ENCODE measurements at regions not wholly inside any gene's neighbourhood (a gene's known extent, or its start where the extent isn't known, plus 50 kb on each side); places are given as distances from the start of the nearest gene placed in this dataset.

- H3K4me3 ChIP-seq (ENCODE audit: low read length), result no peak overlapping the region
- no peaks in the 10 kb centered on the region for H3K36me3 ChIP-seq (ENCODE audit: insufficient read depth, low read length)
- DNase-seq, result no peak
- H3K79me2 ChIP-seq (ENCODE audit: low read length), result no peaks in the 10 kb centered on the region
- no peaks in the 10 kb centered on the region for H3K27me3 ChIP-seq (ENCODE audit: low read length)
- H3K9ac ChIP-seq (ENCODE audit: low read length), result no peak overlapping the region
- H4K20me1 ChIP-seq (ENCODE audit: insufficient read depth, low read depth, low read length), result no peaks in the 10 kb centered on the region
- H2AFZ ChIP-seq (ENCODE audit: low read length), result no peak overlapping the region
- no peaks in the 10 kb centered on the region for H3K4me1 ChIP-seq (ENCODE audit: low read length)
- no peak overlapping the region for H3K4me2 ChIP-seq (ENCODE audit: low read depth, low read length, poor library complexity, severe bottlenecking)
- no peak overlapping the region for H3K27ac ChIP-seq (ENCODE audit: low read length)
- no peaks in the 10 kb centered on the region for H3K9me3 ChIP-seq (ENCODE audit: low read length)
- H3K9me2 ChIP-seq (replicated peaks; ENCODE audit: insufficient read depth, low read length), result no peaks in the 10 kb centered on the region
These were observed 78.9 kb upstream of the FAM9C start for GRCh38 chrX:13123247-13123856.

DNA sequence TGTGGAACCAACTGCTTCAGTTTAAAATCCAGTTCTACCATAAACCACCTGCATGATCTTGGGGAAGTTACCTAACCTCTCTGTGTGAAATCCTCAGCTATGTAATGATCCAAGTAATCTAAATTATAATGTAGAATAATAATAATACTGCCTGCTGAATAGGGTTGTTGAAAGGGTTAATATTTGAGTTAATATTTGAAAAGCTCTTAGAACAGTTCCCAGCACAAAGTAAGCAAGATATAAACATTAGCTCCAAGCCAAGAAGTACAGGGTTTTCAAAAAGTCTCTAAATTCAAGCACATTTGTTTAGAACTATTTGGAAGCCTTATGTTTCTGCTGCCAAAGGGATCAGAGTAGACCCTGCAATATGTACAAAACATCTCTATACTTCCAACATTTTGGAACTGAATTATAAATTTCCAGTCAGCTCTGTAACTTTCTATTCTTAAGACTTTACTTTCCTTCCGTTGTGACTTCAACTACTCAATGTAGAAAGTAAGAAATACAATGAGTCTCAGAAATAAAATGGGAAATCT, 76.7 kb upstream of the FAM9C start:
- H3K9me2 ChIP-seq (replicated peaks; ENCODE audit: insufficient read depth, low read length), result no peaks in the 10 kb centered on the region

GRCh38 chrX:13120017-13120416, 75.6 kb upstream of the FAM9C start:
- no peak overlapping the region for H3K27ac ChIP-seq (ENCODE audit: low read length)
- no peaks in the 10 kb centered on the region for H3K4me1 ChIP-seq (ENCODE audit: low read length)
- H3K4me3 ChIP-seq (ENCODE audit: low read length), result no peak overlapping the region
- DNase-seq, result no peak
- no peaks in the 10 kb centered on the region for H4K20me1 ChIP-seq (ENCODE audit: insufficient read depth, low read depth, low read length)
- no peaks in the 10 kb centered on the region for H3K27me3 ChIP-seq (ENCODE audit: low read length)
- H3K36me3 ChIP-seq (ENCODE audit: insufficient read depth, low read length), result no peaks in the 10 kb centered on the region
- H2AFZ ChIP-seq (ENCODE audit: low read length), result no peak overlapping the region
- H3K79me2 ChIP-seq (ENCODE audit: low read length), result no peaks in the 10 kb centered on the region
- no peaks in the 10 kb centered on the region for H3K9me3 ChIP-seq (ENCODE audit: low read length)
- H3K9ac ChIP-seq (ENCODE audit: low read length), result no peak overlapping the region
- no peaks in the 10 kb centered on the region for H3K9me2 ChIP-seq (replicated peaks; ENCODE audit: insufficient read depth, low read length)
- H3K4me2 ChIP-seq (ENCODE audit: low read depth, low read length, poor library complexity, severe bottlenecking), result no peak overlapping the region

More for the DNA sequence above, 76.7 kb upstream of the FAM9C start:
- H4K20me1 ChIP-seq (ENCODE audit: insufficient read depth, low read depth, low read length), result no peaks in the 10 kb centered on the region
- H3K36me3 ChIP-seq (ENCODE audit: insufficient read depth, low read length), result no peaks in the 10 kb centered on the region
- H3K4me1 ChIP-seq (ENCODE audit: low read length), result no peaks in the 10 kb centered on the region
- H3K27ac ChIP-seq (ENCODE audit: low read length), result no peak overlapping the region
- no peak overlapping the region for H3K4me3 ChIP-seq (ENCODE audit: low read length)
- no peaks in the 10 kb centered on the region for H3K9me3 ChIP-seq (ENCODE audit: low read length)
- no peaks in the 10 kb centered on the region for H3K79me2 ChIP-seq (ENCODE audit: low read length)
- no peaks in the 10 kb centered on the region for H3K27me3 ChIP-seq (ENCODE audit: low read length)
- no peak overlapping the region for H3K9ac ChIP-seq (ENCODE audit: low read length)
- H3K4me2 ChIP-seq (ENCODE audit: low read depth, low read length, poor library complexity, severe bottlenecking), result no peak overlapping the region
- DNase-seq, result no peak
- no peak overlapping the region for H2AFZ ChIP-seq (ENCODE audit: low read length)

DNA sequence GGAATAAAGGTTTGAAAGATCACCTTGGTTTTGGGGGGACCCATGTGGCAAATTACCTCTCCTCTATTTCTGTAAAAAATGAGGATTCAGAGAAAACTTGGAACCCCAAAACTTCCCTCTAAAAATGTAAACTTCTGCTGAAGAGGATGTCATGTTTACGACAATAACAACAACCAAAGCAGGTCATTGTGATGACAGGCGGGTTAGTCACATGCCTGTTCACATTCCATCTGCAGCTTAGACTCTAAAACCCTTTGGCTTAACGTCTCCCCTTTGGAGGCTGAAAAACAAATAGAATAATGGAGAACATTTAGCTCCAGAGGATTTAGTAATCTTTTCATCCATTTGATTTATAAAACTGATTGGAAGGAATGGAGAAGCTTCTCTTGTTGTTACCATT, 75.0 kb upstream of the FAM9C start:
- H3K9ac ChIP-seq (ENCODE audit: low read length), result no peak overlapping the region
- no peak overlapping the region for H3K4me3 ChIP-seq (ENCODE audit: low read length)
- no peaks in the 10 kb centered on the region for H3K9me3 ChIP-seq (ENCODE audit: low read length)
- no peak overlapping the region for H3K4me2 ChIP-seq (ENCODE audit: low read depth, low read length, poor library complexity, severe bottlenecking)
- H3K27ac ChIP-seq (ENCODE audit: low read length), result no peak overlapping the region
- no peaks in the 10 kb centered on the region for H3K27me3 ChIP-seq (ENCODE audit: low read length)
- no peak for DNase-seq
- no peaks in the 10 kb centered on the region for H3K4me1 ChIP-seq (ENCODE audit: low read length)
- H4K20me1 ChIP-seq (ENCODE audit: insufficient read depth, low read depth, low read length), result no peaks in the 10 kb centered on the region
- H3K79me2 ChIP-seq (ENCODE audit: low read length), result no peaks in the 10 kb centered on the region
- H2AFZ ChIP-seq (ENCODE audit: low read length), result no peak overlapping the region
- no peaks in the 10 kb centered on the region for H3K36me3 ChIP-seq (ENCODE audit: insufficient read depth, low read length)
- no peaks in the 10 kb centered on the region for H3K9me2 ChIP-seq (replicated peaks; ENCODE audit: insufficient read depth, low read length)

DNA sequence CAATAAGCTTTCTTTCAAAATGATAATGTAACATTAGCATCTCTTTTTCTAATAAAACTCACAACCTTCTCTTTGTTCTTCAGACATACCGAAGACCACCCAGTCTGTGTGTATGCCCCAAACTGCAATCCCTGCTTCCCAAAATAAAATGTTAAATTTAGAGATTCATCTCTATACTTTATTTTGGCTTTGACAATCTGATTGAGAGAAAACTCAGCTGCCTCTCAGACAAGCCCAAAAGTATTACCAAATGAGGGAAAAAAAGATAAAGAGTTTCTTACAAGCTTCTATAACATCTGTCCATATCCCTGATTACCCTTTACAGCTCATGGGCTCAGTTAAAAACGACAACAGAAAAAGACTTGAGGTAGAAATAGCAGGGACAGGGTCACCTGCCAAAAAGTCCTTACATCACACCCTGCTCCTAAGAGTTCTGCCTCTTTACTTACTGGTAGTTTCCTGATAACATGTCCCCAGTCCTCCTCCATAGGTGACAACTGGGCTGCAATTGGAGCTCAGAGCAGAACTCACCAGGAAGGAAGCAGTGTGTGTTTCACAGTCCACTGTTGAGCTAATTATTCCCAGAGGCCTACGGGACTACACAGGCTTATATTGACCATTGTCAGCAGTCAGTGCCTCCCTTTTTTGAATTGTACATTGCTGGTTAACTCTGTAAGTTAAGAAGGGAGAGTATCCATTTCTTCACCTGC, 70.9 kb upstream of the FAM9C start:
- Histone ChIP-seq H3K27me3 (ENCODE audit: low read length) (no peaks in the 10 kb centered on the region), H3K4me3 (ENCODE audit: low read length) (no peak overlapping the region), H3K9me3 (ENCODE audit: low read length) (no peaks in the 10 kb centered on the region), H3K9ac (ENCODE audit: low read length) (no peak overlapping the region), H3K79me2 (ENCODE audit: low read length) (no peaks in the 10 kb centered on the region), H3K27ac (ENCODE audit: low read length) (no peak overlapping the region), H3K4me1 (ENCODE audit: low read length) (no peaks in the 10 kb centered on the region), H4K20me1 (ENCODE audit: insufficient read depth, low read depth, low read length) (no peaks in the 10 kb centered on the region), H2AFZ (ENCODE audit: low read length) (no peak overlapping the region), H3K36me3 (ENCODE audit: insufficient read depth, low read length) (no peaks in the 10 kb centered on the region), H3K4me2 (ENCODE audit: low read depth, low read length, poor library complexity, severe bottlenecking) (no peak overlapping the region), H3K9me2 (replicated peaks; ENCODE audit: insufficient read depth, low read length) (no peaks in the 10 kb centered on the region)
- DNase-seq, result no peak

GRCh38 chrX:13112499-13112898, 68.1 kb upstream of the FAM9C start:
- no peak overlapping the region for H3K4me2 ChIP-seq (ENCODE audit: low read depth, low read length, poor library complexity, severe bottlenecking)
- H4K20me1 ChIP-seq (ENCODE audit: insufficient read depth, low read depth, low read length), result no peaks in the 10 kb centered on the region

DNA sequence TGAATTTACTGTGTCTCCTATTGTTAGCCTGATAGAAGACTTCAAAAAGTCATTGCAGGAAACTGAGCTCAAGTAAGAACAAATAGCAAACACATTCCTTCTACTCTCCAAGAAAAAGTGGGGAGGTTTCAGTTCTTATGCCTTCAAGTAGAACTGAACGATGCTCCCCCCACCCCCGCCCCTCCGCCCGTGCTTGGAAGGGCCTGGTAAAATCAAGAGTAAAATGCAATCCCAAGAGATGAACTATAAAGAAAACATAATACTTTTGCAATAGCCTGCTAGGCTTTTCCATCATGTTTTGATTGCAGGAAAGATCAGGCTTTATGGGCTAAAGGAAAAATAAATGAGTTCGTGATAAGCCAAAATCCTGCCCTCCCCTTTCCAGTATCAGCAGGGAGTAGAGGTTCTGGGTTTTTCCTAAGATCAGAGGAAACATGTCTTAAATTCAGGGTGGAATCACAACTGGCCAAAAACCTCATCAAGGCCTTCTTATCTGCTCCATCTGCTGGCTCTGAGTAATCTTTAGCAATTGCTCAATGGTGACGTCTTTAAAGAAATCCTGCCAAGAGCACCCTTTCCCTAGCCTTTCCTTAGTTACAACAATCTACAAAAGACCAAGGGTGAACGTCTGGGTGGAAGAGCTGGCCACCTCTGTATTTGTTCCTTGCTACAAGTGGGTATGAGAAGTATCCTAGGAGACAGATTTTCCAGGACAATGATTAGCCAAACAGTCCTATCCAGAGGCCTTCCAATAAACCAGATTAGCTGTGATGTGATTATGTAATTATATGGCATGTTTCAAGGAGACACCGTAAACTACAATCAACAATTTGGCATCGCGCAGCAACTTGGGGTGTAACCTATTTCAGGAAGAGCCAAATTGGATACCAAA, 66.3 kb upstream of the FAM9C start:
- H3K79me2 ChIP-seq (ENCODE audit: low read length), result no peaks in the 10 kb centered on the region
- no peaks in the 10 kb centered on the region for H4K20me1 ChIP-seq (ENCODE audit: insufficient read depth, low read depth, low read length)
- no peak for DNase-seq
- no peak overlapping the region for H3K4me2 ChIP-seq (ENCODE audit: low read depth, low read length, poor library complexity, severe bottlenecking)
- no peaks in the 10 kb centered on the region for H3K9me2 ChIP-seq (replicated peaks; ENCODE audit: insufficient read depth, low read length)
- H3K27me3 ChIP-seq (ENCODE audit: low read length), result no peaks in the 10 kb centered on the region
- no peak overlapping the region for H3K9ac ChIP-seq (ENCODE audit: low read length)
- no peaks in the 10 kb centered on the region for H3K9me3 ChIP-seq (ENCODE audit: low read length)
- H3K4me3 ChIP-seq (ENCODE audit: low read length), result no peak overlapping the region
- no peaks in the 10 kb centered on the region for H3K36me3 ChIP-seq (ENCODE audit: insufficient read depth, low read length)
- no peak overlapping the region for H2AFZ ChIP-seq (ENCODE audit: low read length)
- H3K4me1 ChIP-seq (ENCODE audit: low read length), result no peaks in the 10 kb centered on the region
- no peak overlapping the region for H3K27ac ChIP-seq (ENCODE audit: low read length)

More at GRCh38 chrX:13112499-13112898, 68.1 kb upstream of the FAM9C start:
- Histone ChIP-seq H3K27me3 (ENCODE audit: low read length) (no peaks in the 10 kb centered on the region), H3K27ac (ENCODE audit: low read length) (no peak overlapping the region), H3K36me3 (ENCODE audit: insufficient read depth, low read length) (no peaks in the 10 kb centered on the region), H3K79me2 (ENCODE audit: low read length) (no peaks in the 10 kb centered on the region), H3K9me3 (ENCODE audit: low read length) (no peaks in the 10 kb centered on the region), H3K9me2 (replicated peaks; ENCODE audit: insufficient read depth, low read length) (no peaks in the 10 kb centered on the region), H3K4me1 (ENCODE audit: low read length) (no peaks in the 10 kb centered on the region), H3K4me3 (ENCODE audit: low read length) (no peak overlapping the region), H2AFZ (ENCODE audit: low read length) (no peak overlapping the region), H3K9ac (ENCODE audit: low read length) (no peak overlapping the region)
- DNase-seq, result no peak

GRCh38 chrX:13109817-13110216, 65.4 kb upstream of the FAM9C start:
- no peak overlapping the region for H3K9ac ChIP-seq (ENCODE audit: low read length)
- no peak overlapping the region for H3K4me3 ChIP-seq (ENCODE audit: low read length)
- H4K20me1 ChIP-seq (ENCODE audit: insufficient read depth, low read depth, low read length), result no peaks in the 10 kb centered on the region
- no peaks in the 10 kb centered on the region for H3K9me3 ChIP-seq (ENCODE audit: low read length)
- DNase-seq, result no peak
- H3K27me3 ChIP-seq (ENCODE audit: low read length), result no peaks in the 10 kb centered on the region
- H3K79me2 ChIP-seq (ENCODE audit: low read length), result no peaks in the 10 kb centered on the region
- H2AFZ ChIP-seq (ENCODE audit: low read length), result no peak overlapping the region
- H3K4me1 ChIP-seq (ENCODE audit: low read length), result no peaks in the 10 kb centered on the region
- H3K9me2 ChIP-seq (replicated peaks; ENCODE audit: insufficient read depth, low read length), result no peaks in the 10 kb centered on the region
- no peak overlapping the region for H3K27ac ChIP-seq (ENCODE audit: low read length)
- no peaks in the 10 kb centered on the region for H3K36me3 ChIP-seq (ENCODE audit: insufficient read depth, low read length)
- no peak overlapping the region for H3K4me2 ChIP-seq (ENCODE audit: low read depth, low read length, poor library complexity, severe bottlenecking)
